HL-60 (cell line): ENCODE measurements at regions not wholly inside any gene's neighbourhood (a gene's known extent, or its start where the extent isn't known, plus 50 kb on each side); places are given as distances from the start of the nearest gene placed in this dataset.

ENCODE experiments used
- DNase-seq, 2 experiments: peaks; one replicate each; pipeline ENCODE4 v3.0.0-alpha.2; 2010 to 2020; ENCODE audit warnings: low read depth in 1 of 2, low spot score in 1 of 2
- H3K27ac ChIP-seq: fragments of 250-450 bp; sonication (Bioruptor Pico); replicated peaks from 2 replicates; pipeline ENCODE4 v1.5.1; 2020; ENCODE audit warnings: mild to moderate bottlenecking, moderate library complexity
- H3K27me3 ChIP-seq: fragments of 250-450 bp; sonication (Bioruptor Pico); 2 replicates; pipeline ENCODE4 v1.5.1; 2021; ENCODE audit warnings: mild to moderate bottlenecking, moderate library complexity; ENCODE audit not compliant: insufficient read depth, poor library complexity, severe bottlenecking
- H3K4me3 ChIP-seq: replicated peaks from 2 replicates; pipeline ENCODE4 v1.5.1; 2011; ENCODE audit warnings: mild to moderate bottlenecking, control low read depth, low read length; ENCODE audit not compliant: insufficient read depth
- GABPA ChIP-seq: IDR thresholded peaks from 2 replicates; pipeline ENCODE4 v1.6.1; 2012; ENCODE audit warnings: low read depth
- POLR2AphosphoS5 ChIP-seq: IDR thresholded peaks from 2 replicates; pipeline ENCODE4 v1.6.1; 2012; ENCODE audit warnings: low read depth
- REST ChIP-seq: IDR thresholded peaks from 2 replicates; pipeline ENCODE4 v1.6.1; 2012; ENCODE audit warnings: low read depth; ENCODE audit not compliant: insufficient replicate concordance
- SPI1 ChIP-seq: IDR thresholded peaks from 2 replicates; pipeline ENCODE4 v1.6.1; 2012; ENCODE audit warnings: low read depth, mild to moderate bottlenecking, borderline replicate concordance
- TF ChIP-seq, protein P1 (sequence below): IDR thresholded peaks from one replicate; pipeline ENCODE4 v1.5.1; 2011; ENCODE audit warnings: low read length, control low read depth, inconsistent platforms; ENCODE audit not compliant: insufficient read depth

DNA sequence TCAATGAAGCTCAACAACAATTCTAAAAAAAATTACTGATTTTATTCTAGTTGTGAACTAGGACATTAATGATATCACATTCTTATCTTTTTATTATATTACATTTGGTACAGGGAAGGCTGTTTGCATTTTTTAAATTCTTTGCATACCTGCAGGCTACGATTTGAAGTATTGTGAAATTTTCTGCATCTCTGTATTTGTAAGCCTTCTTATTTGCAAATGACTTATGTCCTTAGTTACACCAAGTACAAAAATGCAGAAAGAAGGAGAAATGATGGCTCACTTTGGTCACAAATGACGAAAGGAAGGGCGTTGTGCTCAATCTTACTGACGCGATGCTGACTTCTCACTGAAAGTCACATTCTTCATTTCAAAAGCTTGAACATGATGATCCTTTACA, 227.5 kb upstream of the SOX11 start:
- TF ChIP-seq POLR2AphosphoS5 (no peak), REST (no peak), GABPA (no peak), SPI1 (no peak)
- TF ChIP-seq, protein P1, sequence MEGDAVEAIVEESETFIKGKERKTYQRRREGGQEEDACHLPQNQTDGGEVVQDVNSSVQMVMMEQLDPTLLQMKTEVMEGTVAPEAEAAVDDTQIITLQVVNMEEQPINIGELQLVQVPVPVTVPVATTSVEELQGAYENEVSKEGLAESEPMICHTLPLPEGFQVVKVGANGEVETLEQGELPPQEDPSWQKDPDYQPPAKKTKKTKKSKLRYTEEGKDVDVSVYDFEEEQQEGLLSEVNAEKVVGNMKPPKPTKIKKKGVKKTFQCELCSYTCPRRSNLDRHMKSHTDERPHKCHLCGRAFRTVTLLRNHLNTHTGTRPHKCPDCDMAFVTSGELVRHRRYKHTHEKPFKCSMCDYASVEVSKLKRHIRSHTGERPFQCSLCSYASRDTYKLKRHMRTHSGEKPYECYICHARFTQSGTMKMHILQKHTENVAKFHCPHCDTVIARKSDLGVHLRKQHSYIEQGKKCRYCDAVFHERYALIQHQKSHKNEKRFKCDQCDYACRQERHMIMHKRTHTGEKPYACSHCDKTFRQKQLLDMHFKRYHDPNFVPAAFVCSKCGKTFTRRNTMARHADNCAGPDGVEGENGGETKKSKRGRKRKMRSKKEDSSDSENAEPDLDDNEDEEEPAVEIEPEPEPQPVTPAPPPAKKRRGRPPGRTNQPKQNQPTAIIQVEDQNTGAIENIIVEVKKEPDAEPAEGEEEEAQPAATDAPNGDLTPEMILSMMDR, result no peak
- no peaks in the 10 kb centered on the region for H3K27me3 ChIP-seq
- no peak overlapping the region for H3K4me3 ChIP-seq
- H3K27ac ChIP-seq, result no peak overlapping the region
- no peak for DNase-seq

DNA sequence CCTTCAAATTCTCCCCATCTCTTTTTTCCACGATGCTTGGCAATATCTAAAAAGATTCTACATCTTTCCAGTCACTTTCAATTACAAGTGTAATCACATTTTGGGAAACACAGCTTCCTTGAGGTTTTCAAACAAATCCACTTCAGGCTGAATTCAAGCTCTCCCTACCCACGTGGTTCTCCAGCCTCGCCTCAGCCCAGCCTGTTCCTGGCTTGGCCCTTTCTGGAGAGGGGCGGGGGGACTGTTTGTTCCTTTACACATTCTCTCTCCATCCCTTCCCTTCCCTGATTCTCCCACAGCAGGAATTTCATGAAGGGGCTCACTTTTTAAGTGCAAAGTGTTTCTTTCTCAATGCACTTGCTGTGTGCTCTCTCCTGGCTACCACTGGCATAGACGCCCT, 226.3 kb upstream of the SOX11 start:
- Histone ChIP-seq H3K4me3 (no peak overlapping the region), H3K27ac (no peak overlapping the region), H3K27me3 (no peaks in the 10 kb centered on the region)
- DNase-seq, result no peak
- TF ChIP-seq, protein P1, result no peak
- TF ChIP-seq REST (no peak), POLR2AphosphoS5 (no peak), SPI1 (no peak), GABPA (no peak)

- no peak for DNase-seq
- H3K4me3 ChIP-seq, result no peak overlapping the region
- H3K27ac ChIP-seq, result no peak overlapping the region
- no peaks in the 10 kb centered on the region for H3K27me3 ChIP-seq
- TF ChIP-seq REST, result no peak
Observed at GRCh38 chr2:5467178-5467905, 224.8 kb upstream of the SOX11 start.
